Activated CD4-positive, CD25-positive, alpha-beta regulatory T cell (primary cell): ENCODE measurements at regions not wholly inside any gene's neighbourhood (a gene's known extent, or its start where the extent isn't known, plus 50 kb on each side); places are given as distances from the start of the nearest gene placed in this dataset.

Experiments used
- DNase-seq, 4 experiments: peaks; one replicate each; lab custom pipeline; 2025; lab: John Stamatoyannopoulos, UW

GRCh38 chr12:4858386-4858785 lies 51.3 kb upstream of the KCNA1 start:
- DNase-seq = no peak

DNA sequence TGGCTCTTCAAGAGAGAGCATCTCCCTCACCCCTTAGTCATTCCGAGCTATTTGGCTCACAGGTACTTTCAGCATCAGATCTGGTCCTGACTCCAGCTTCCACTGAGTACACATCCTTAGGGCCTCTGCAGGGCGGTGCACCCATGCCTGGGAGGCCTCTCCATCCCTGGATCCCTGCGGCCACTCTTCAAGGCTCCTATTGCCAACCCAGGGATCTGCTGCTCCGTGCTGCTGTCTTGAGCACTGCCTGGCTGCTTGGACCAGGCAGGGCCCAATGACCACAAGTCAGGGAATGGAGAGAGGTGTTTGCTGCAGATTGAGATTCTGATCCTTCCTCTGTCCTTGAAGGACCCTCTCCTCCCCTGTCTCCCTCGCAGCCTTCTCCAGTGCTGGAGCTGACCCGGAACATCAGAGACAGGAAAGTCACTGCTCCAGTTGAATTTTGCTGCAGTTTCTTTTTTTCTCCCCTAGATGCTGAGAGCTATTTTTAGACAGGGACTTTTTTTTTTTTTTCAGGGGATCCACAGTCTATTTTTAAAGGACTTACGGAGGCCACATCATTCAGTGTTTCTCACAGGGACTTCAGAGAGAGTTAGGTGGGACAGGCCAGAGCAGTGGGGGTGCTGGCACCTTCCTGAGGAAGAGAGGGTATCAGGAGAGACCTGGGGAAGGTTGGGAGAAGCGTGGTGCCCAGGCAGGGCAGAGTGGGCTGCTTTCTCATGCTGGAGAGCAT lies 50.1 kb upstream of the KCNA1 start:
- DNase-seq = no peak
